IgD-negative memory B cell (primary cell): ENCODE measurements at regions not wholly inside any gene's neighbourhood (a gene's known extent, or its start where the extent isn't known, plus 50 kb on each side); places are given as distances from the start of the nearest gene placed in this dataset.
"Not testable (repeated sequence)": the region's sequence is repeated elsewhere in the genome, so short reads cannot be mapped to it uniquely, and the experiment has no call there.

Experiments
- H3K27ac Mint-ChIP-seq, 3 donors: one replicate each; pipeline ENCODE4 v1.8.0; 2020 to 2022; ENCODE audit warnings: mild to moderate bottlenecking in 3 of 3, mixed read lengths in 3 of 3, moderate library complexity in 1 of 3
- H3K27me3 Mint-ChIP-seq: one replicate; pipeline ENCODE4 v1.8.0; 2021; ENCODE audit warnings: mixed read lengths
- H3K36me3 Mint-ChIP-seq: one replicate; pipeline ENCODE4 v1.8.0; 2020; ENCODE audit warnings: mild to moderate bottlenecking, mixed read lengths
- H3K4me1 Mint-ChIP-seq, 3 donors: one replicate each; pipeline ENCODE4 v1.8.0; 2020 to 2022; ENCODE audit warnings: mixed read lengths in 3 of 3, mild to moderate bottlenecking in 1 of 3
- H3K4me3 Mint-ChIP-seq, 4 donors: one replicate each; pipeline ENCODE4 v1.8.0; 2020 to 2022; ENCODE audit warnings: mild to moderate bottlenecking in 4 of 4, mixed read lengths in 4 of 4, moderate library complexity in 3 of 4
- H3K9me3 Mint-ChIP-seq, 3 donors: one replicate each; pipeline ENCODE4 v1.8.0; 2020 to 2021; ENCODE audit warnings: mixed read lengths in 3 of 3, mild to moderate bottlenecking in 1 of 3

GRCh38 chr14:59130462-59130861 is 58.0 kb upstream of the DAAM1 start:
- no peak overlapping the region for H3K4me3 Mint-ChIP-seq
- H3K36me3 Mint-ChIP-seq, result peaks cover 5% of the 10 kb centered on the region
- H3K4me1 Mint-ChIP-seq, result peaks cover 0 to 5% (median 3%) of the 10 kb centered on the region in 3 donors
- H3K9me3 Mint-ChIP-seq, result no peaks in the 10 kb centered on the region
- peaks cover 4% of the 10 kb centered on the region for H3K27me3 Mint-ChIP-seq
- H3K27ac Mint-ChIP-seq, result no peak overlapping the region

GRCh38 chr14:59131938-59132795 is 56.3 kb upstream of the DAAM1 start:
- H3K27ac Mint-ChIP-seq, result peak overlapping the region in 1 of 3 donors; percentile 11
- peaks cover 0 to 3% (median 1%) of the 10 kb centered on the region in 3 donors for H3K4me1 Mint-ChIP-seq
- no peaks in the 10 kb centered on the region for H3K9me3 Mint-ChIP-seq
- peaks cover 5% of the 10 kb centered on the region for H3K36me3 Mint-ChIP-seq
- H3K27me3 Mint-ChIP-seq, result no peaks in the 10 kb centered on the region
- H3K4me3 Mint-ChIP-seq, result no peak overlapping the region

- Mint-ChIP-seq H3K27ac (no peak overlapping the region), H3K9me3 (no peaks in the 10 kb centered on the region), H3K27me3 (no peaks in the 10 kb centered on the region), H3K4me1 (no peaks in the 10 kb centered on the region), H3K36me3 (peaks cover 5% of the 10 kb centered on the region), H3K4me3 (no peak overlapping the region)
Measured at GRCh38 chr14:59132796-59133494, 55.5 kb upstream of the DAAM1 start.

- Mint-ChIP-seq H3K36me3 (peaks cover 5% of the 10 kb centered on the region), H3K9me3 (no peaks in the 10 kb centered on the region)
Measured at GRCh38 chr14:59133709-59134108, 54.8 kb upstream of the DAAM1 start.

GRCh38 chr14:59134307-59134706 is 54.2 kb upstream of the DAAM1 start:
- no peaks in the 10 kb centered on the region for H3K27me3 Mint-ChIP-seq
- no peaks in the 10 kb centered on the region for H3K4me1 Mint-ChIP-seq
- no peak overlapping the region for H3K4me3 Mint-ChIP-seq
- H3K9me3 Mint-ChIP-seq, result no peaks in the 10 kb centered on the region
- H3K36me3 Mint-ChIP-seq, result peaks cover 5% of the 10 kb centered on the region
- H3K27ac Mint-ChIP-seq, result no peak overlapping the region

More at GRCh38 chr14:59133709-59134108, 54.8 kb upstream of the DAAM1 start:
- Mint-ChIP-seq H3K27me3 (no peaks in the 10 kb centered on the region), H3K4me3 (no peak overlapping the region), H3K27ac (no peak overlapping the region), H3K4me1 (no peaks in the 10 kb centered on the region)

GRCh38 chr14:59137256-59137655 is 51.2 kb upstream of the DAAM1 start:
- H3K9me3 Mint-ChIP-seq, result no peaks in the 10 kb centered on the region
- no peaks in the 10 kb centered on the region for H3K27me3 Mint-ChIP-seq
- no peak overlapping the region for H3K4me3 Mint-ChIP-seq
- peaks cover 6% of the 10 kb centered on the region for H3K36me3 Mint-ChIP-seq
- peaks cover 0 to 2% (median under 1%) of the 10 kb centered on the region in 3 donors for H3K4me1 Mint-ChIP-seq
- H3K27ac Mint-ChIP-seq, result no peak overlapping the region

GRCh38 chr14:59138576-59138975 is 49.9 kb upstream of the DAAM1 start:
- H3K4me1 Mint-ChIP-seq, H3K27ac Mint-ChIP-seq, H3K9me3 Mint-ChIP-seq, H3K4me3 Mint-ChIP-seq, H3K27me3 Mint-ChIP-seq, H3K36me3 Mint-ChIP-seq: not testable (repeated sequence)
